ENCODE measurements at regions not wholly inside any gene's neighbourhood (a gene's known extent, or its start where the extent isn't known, plus 50 kb on each side); places are given as distances from the start of the nearest gene placed in this dataset.

GRCh38 chr4:126761947-126762662 is 870.7 kb upstream of the INTU start:
- no peak overlapping the region for H3K4me2 ChIP-seq (ENCODE audit: insufficient read depth, low read length)
- no peak overlapping the region for H2AFZ ChIP-seq (ENCODE audit: low read depth, low read length)
- no peak for FAIRE-seq
- no peak overlapping the region for H3K27ac ChIP-seq (ENCODE audit: insufficient read depth, low read depth, low read length)
- no peaks in the 10 kb centered on the region for H3K9me3 ChIP-seq (replicated peaks; ENCODE audit: control insufficient read depth, insufficient read depth, low read length)
- TF ChIP-seq GATA2 (IDR thresholded peaks at IDR 0.05; ENCODE audit: insufficient read depth, insufficient read length, low read depth, low read length): no peak
- no peak for TF ChIP-seq JUN (IDR thresholded peaks at IDR 0.05; ENCODE audit: borderline replicate concordance, insufficient read depth, insufficient read length, low read depth)
- no peak for TF ChIP-seq POLR2A (IDR thresholded peaks at IDR 0.05; ENCODE audit: low read depth, low read length)
- no peak for TF ChIP-seq MYC (IDR thresholded peaks at IDR 0.05; ENCODE audit: low read depth, low read length)
- TF ChIP-seq POLR2AphosphoS5 (IDR thresholded peaks at IDR 0.05; ENCODE audit: insufficient read depth, low read depth, low read length): no peak
- TF ChIP-seq CTCF (IDR thresholded peaks at IDR 0.05; ENCODE audit: extremely low read depth in 1 of 2, insufficient read depth in 1 of 2, low read depth in 1 of 2, low read length in 2 of 2): no peak
- no peak for TF ChIP-seq MAX (IDR thresholded peaks at IDR 0.05; ENCODE audit: insufficient read depth, insufficient read length)
- no peak for TF ChIP-seq FOS (IDR thresholded peaks at IDR 0.05; ENCODE audit: borderline replicate concordance, insufficient read depth, low read length)
- TF ChIP-seq EZH2 (IDR thresholded peaks at IDR 0.05; ENCODE audit: borderline replicate concordance, low read depth, low read length, severe bottlenecking): no peak
- H3K9me1 ChIP-seq (replicated peaks; ENCODE audit: control insufficient read depth, extremely low read depth, insufficient read depth, low read length): no peaks in the 10 kb centered on the region
- intact Hi-C loops (cut with micrococcal nuclease): no loop called here
- H3K79me2 ChIP-seq (ENCODE audit: control insufficient read depth, insufficient read depth, low read length): no peaks in the 10 kb centered on the region
- H3K9ac ChIP-seq (replicated peaks; ENCODE audit: extremely low read depth, insufficient read depth, low read length): no peak overlapping the region
- ChIA-PET POLR2A (no interaction called here), CTCF (no interaction called here)
- no peaks in the 10 kb centered on the region for H3K27me3 ChIP-seq (ENCODE audit: control insufficient read depth in 2 of 2, insufficient read depth in 2 of 2, low read length in 2 of 2)
- BruUV-seq (replicated peaks): no TSS peak
- dilution Hi-C loops (cut with MboI; ENCODE audit: extremely low pct_ligation_motif_present, low sequenced_read_pairs): no loop called here
- no peaks in the 10 kb centered on the region for H4K20me1 ChIP-seq (replicated peaks; ENCODE audit: control insufficient read depth, extremely low read depth, insufficient read depth, low read length)
- peaks cover 5% of the 10 kb centered on the region for H3K4me1 ChIP-seq (ENCODE audit: control insufficient read depth, extremely low read depth, insufficient read depth, low read length)
- H3K36me3 ChIP-seq (ENCODE audit: control insufficient read depth in 2 of 2, extremely low read depth in 1 of 2, insufficient read depth in 2 of 2, low read length in 2 of 2): no peaks in the 10 kb centered on the region
- DNase-seq (ENCODE audit: low read depth, low spot score): no peak
- H3K4me3 ChIP-seq (replicated peaks in 1 of 3; ENCODE audit: insufficient read depth in 1 of 3, low read depth in 1 of 3, low read length in 3 of 3): no peak overlapping the region
